Uterus (tissue), 3 donors: ENCODE measurements at regions not wholly inside any gene's neighbourhood (a gene's known extent, or its start where the extent isn't known, plus 50 kb on each side); places are given as distances from the start of the nearest gene placed in this dataset.

ENCODE experiments used
- DNase-seq, 2 donors: peaks; one replicate each; pipeline ENCODE4 v3.0.0-alpha.2; 2019 to 2020
- H3K27ac ChIP-seq, 2 donors: fragments of 200-600 bp; sonication (generic); 1 replicate in 1 of 2; 2 replicates in 1 of 2; pipeline ENCODE4 v1.5.1; 2016 to 2018
- H3K27me3 ChIP-seq, 2 donors: fragments of 200-600 bp; sonication (generic); one replicate each; pipeline ENCODE4 v1.5.1; 2018 to 2019; ENCODE audit warnings: control low read depth in 1 of 2
- H3K36me3 ChIP-seq, 2 donors: fragments of 200-600 bp; sonication (generic); one replicate each; pipeline ENCODE4 v1.5.1; 2019; ENCODE audit warnings: control low read depth in 1 of 2
- H3K4me1 ChIP-seq, 2 donors: fragments of 200-600 bp; sonication (generic); one replicate each; pipeline ENCODE4 v1.5.1; 2018 to 2019; ENCODE audit warnings: control low read depth in 1 of 2
- H3K4me3 ChIP-seq, 2 donors: fragments of 200-600 bp; sonication (generic); 1 replicate in 1 of 2; 2 replicates in 1 of 2; pipeline ENCODE4 v1.5.1; 2018 to 2019; ENCODE audit warnings: mild to moderate bottlenecking in 1 of 2
- H3K9me3 ChIP-seq, 2 donors: fragments of 200-600 bp; sonication (generic); one replicate each; pipeline ENCODE4 v1.5.1; 2019; ENCODE audit warnings: control low read depth in 1 of 2
- CTCF ChIP-seq, 4 experiments: fragments of 200-600 bp in 2 of 4; fragments of 450-650 bp in 2 of 4; sonication (generic) in 2 of 4; IDR thresholded peaks; one replicate each; pipeline ENCODE4 v1.5.1; 2016 to 2019; ENCODE audit warnings: antibody characterized with exemption in 4 of 4, mild to moderate bottlenecking in 2 of 4, moderate library complexity in 1 of 4
- POLR2A ChIP-seq, 2 donors: fragments of 450-650 bp; IDR thresholded peaks; one replicate each; pipeline ENCODE4 v1.6.1; 2016; ENCODE audit warnings: antibody characterized with exemption in 2 of 2, mild to moderate bottlenecking in 1 of 2, moderate library complexity in 1 of 2
- intact Hi-C: fragments of 100-400 bp; cut with DNase I; formaldehyde crosslinking; loops from one replicate; pipeline ENCODE4 v1.15.1; 2023; ENCODE audit warnings: low total_unique reads
- donor health status: DM: yes; HTN: yes; CAD: no.

DNA sequence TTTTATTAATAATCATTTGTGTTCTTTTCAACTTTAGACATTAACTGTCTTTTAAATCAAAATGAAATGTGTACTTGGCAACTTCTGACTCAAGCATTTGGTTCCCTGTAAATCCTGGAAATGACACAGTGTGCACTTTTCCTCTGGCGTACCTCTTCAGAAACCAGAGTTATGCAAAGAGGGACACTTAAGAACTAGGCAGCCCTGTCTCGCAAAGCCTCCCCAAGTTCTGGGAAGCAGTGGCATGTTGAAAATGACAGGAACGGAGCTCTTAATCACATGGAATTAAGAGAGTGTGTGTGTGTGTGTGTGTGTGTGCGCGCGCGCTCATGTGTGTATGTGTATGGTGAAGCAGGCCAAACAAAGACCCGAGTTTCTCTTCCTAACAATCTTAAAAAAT lies 707.4 kb downstream of the MECOM start:
- Histone ChIP-seq H3K4me3 (no peak overlapping the region), H3K27ac (no peak overlapping the region), H3K9me3 (no peaks in the 10 kb centered on the region), H3K27me3 (no peaks in the 10 kb centered on the region), H3K36me3 (no peaks in the 10 kb centered on the region), H3K4me1 (no peaks in the 10 kb centered on the region)
- intact Hi-C loops: no loop called here
- no peak for DNase-seq
- no peak for TF ChIP-seq POLR2A (IDR thresholded peaks at IDR 0.05)
- TF ChIP-seq CTCF (IDR thresholded peaks at IDR 0.05): no peak

DNA sequence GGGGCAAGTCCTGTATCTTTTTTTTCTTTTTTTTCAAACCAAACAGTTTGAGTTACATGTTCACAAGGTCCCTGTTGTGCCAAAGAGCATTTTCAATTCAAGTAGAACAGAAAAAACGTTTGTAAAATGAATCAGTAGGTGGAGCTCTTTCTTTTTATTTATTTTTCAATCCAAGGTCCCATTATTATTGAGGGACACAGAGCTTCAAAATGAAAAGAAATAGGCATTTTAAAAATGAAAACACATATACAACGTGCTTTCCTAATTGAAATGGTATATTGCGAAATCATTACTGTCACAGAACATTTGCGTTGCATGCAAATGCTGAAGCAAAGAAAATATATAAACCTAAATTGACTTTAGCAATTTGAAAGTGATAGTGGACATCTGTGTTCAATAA lies 711.0 kb downstream of the MECOM start:
- Histone ChIP-seq H3K27ac (peak overlapping the region in 1 of 2 donors; percentile 26), H3K9me3 (no peaks in the 10 kb centered on the region), H3K4me3 (no peak overlapping the region), H3K27me3 (no peaks in the 10 kb centered on the region), H3K36me3 (no peaks in the 10 kb centered on the region), H3K4me1 (no peaks in the 10 kb centered on the region)
- no peak for TF ChIP-seq POLR2A (IDR thresholded peaks at IDR 0.05)
- TF ChIP-seq CTCF (IDR thresholded peaks at IDR 0.05): peak in 3 of 4 experiments; percentile 15 to 31 (median 19)
- DNase-seq: no peak
- intact Hi-C loops: no loop called here

GRCh38 chr3:168951884-168952283 lies 711.6 kb downstream of the MECOM start:
- no peak overlapping the region for H3K27ac ChIP-seq
- intact Hi-C loops: no loop called here

GRCh38 chr3:168951368-168951767 lies 712.1 kb downstream of the MECOM start:
- intact Hi-C loops: no loop called here

More at GRCh38 chr3:168951884-168952283, 711.6 kb downstream of the MECOM start:
- Histone ChIP-seq H3K36me3 (no peaks in the 10 kb centered on the region), H3K27me3 (no peaks in the 10 kb centered on the region), H3K9me3 (no peaks in the 10 kb centered on the region), H3K4me1 (no peaks in the 10 kb centered on the region), H3K4me3 (no peak overlapping the region)
- no peak for DNase-seq
- no peak for TF ChIP-seq CTCF (IDR thresholded peaks at IDR 0.05)
- TF ChIP-seq POLR2A (IDR thresholded peaks at IDR 0.05): no peak

GRCh38 chr3:168950622-168951021 lies 712.9 kb downstream of the MECOM start:
- no peaks in the 10 kb centered on the region for H3K36me3 ChIP-seq
- no peak overlapping the region for H3K4me3 ChIP-seq
- no peaks in the 10 kb centered on the region for H3K27me3 ChIP-seq
- H3K4me1 ChIP-seq: no peaks in the 10 kb centered on the region
- no peak for TF ChIP-seq CTCF (IDR thresholded peaks at IDR 0.05)
- TF ChIP-seq POLR2A (IDR thresholded peaks at IDR 0.05): no peak
- H3K9me3 ChIP-seq: no peaks in the 10 kb centered on the region
- no peak overlapping the region for H3K27ac ChIP-seq
- DNase-seq: no peak
- intact Hi-C loops: no loop called here

More at GRCh38 chr3:168951368-168951767, 712.1 kb downstream of the MECOM start:
- Histone ChIP-seq H3K27ac (no peak overlapping the region), H3K4me3 (no peak overlapping the region), H3K36me3 (no peaks in the 10 kb centered on the region), H3K4me1 (no peaks in the 10 kb centered on the region), H3K27me3 (no peaks in the 10 kb centered on the region), H3K9me3 (no peaks in the 10 kb centered on the region)
- TF ChIP-seq CTCF (IDR thresholded peaks at IDR 0.05): no peak
- no peak for TF ChIP-seq POLR2A (IDR thresholded peaks at IDR 0.05)
- DNase-seq: no peak
